AG09319 (cell line): ENCODE measurements at regions not wholly inside any gene's neighbourhood (a gene's known extent, or its start where the extent isn't known, plus 50 kb on each side); places are given as distances from the start of the nearest gene placed in this dataset.
"Not testable (repeated sequence)": the region's sequence is repeated elsewhere in the genome, so short reads cannot be mapped to it uniquely, and the experiment has no call there.

ENCODE experiments used
- DNase-seq: peaks from one replicate; pipeline ENCODE4 v3.0.0-alpha.2; 2010; ENCODE audit warnings: low read depth; ENCODE audit errors: extremely low read depth
- TF ChIP-seq, protein P1 (sequence below): IDR thresholded peaks from 2 replicates; pipeline ENCODE4 v1.5.1; 2011; ENCODE audit warnings: low read depth, mild to moderate bottlenecking, inconsistent platforms, low read length, moderate library complexity

DNA sequence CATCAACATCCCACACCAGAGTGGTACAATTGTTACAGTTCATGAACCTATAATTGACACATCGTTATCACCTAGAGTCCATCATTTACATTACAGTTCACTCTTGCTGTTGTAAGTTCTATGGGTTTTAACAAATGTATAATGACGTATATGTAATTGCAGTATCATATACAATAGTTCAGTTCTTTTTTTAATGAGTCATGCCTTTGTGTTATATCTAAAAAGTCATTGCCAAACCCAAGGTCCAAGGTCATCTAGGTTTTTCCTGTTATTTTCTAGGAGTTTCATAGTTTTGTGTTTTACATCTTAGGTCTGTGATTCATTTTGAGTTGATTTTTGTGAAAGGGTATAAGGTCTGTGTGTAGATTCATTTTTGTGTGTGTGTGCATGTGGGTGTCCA lies 160.9 kb upstream of the GALNT15 start:
- no peak for DNase-seq
- TF ChIP-seq, protein P1, sequence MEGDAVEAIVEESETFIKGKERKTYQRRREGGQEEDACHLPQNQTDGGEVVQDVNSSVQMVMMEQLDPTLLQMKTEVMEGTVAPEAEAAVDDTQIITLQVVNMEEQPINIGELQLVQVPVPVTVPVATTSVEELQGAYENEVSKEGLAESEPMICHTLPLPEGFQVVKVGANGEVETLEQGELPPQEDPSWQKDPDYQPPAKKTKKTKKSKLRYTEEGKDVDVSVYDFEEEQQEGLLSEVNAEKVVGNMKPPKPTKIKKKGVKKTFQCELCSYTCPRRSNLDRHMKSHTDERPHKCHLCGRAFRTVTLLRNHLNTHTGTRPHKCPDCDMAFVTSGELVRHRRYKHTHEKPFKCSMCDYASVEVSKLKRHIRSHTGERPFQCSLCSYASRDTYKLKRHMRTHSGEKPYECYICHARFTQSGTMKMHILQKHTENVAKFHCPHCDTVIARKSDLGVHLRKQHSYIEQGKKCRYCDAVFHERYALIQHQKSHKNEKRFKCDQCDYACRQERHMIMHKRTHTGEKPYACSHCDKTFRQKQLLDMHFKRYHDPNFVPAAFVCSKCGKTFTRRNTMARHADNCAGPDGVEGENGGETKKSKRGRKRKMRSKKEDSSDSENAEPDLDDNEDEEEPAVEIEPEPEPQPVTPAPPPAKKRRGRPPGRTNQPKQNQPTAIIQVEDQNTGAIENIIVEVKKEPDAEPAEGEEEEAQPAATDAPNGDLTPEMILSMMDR: no peak

- DNase-seq: not testable (repeated sequence)
Observed at GRCh38 chr3:16021801-16022200, 152.7 kb upstream of the GALNT15 start.

DNA sequence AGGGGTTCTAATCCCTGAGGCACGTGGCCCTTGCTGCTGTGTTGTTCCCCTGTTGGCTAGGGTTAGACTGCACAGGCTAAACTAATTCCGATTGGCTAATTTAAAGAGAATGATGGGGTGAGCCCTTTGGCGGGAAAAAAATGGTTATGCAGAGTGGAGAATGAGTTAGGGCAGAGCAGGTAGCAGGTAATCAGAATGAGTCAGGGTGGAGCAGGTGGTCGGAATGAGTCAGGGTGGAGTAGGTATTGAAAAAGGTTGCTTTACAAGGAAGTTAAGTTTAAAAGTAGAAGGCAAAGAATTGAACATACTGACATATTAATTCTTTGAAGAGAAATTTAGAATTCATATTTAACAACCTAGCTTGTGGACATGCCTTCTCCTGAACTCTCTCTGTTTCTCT lies 150.6 kb upstream of the GALNT15 start:
- not testable (repeated sequence) for DNase-seq

DNA sequence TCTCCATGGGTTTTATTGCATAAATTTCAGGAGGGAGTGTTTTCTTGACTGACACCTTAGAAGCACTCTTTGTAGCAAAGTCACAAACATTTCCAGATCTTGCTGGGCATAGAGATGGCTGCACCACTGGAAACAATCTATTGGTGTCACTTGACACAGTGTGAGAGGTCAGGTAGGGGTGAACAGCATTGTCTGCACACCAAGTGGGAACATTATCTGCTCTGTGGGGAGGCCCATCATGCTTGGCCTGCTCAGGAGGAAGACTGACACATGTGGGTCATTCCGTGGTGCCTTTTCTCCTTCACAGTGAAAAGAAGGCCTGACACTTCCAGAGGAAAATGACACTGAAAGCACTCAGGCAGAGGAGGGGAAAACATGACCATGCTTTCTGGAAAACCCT lies 149.9 kb upstream of the GALNT15 start:
- TF ChIP-seq, protein P1: no peak

DNA sequence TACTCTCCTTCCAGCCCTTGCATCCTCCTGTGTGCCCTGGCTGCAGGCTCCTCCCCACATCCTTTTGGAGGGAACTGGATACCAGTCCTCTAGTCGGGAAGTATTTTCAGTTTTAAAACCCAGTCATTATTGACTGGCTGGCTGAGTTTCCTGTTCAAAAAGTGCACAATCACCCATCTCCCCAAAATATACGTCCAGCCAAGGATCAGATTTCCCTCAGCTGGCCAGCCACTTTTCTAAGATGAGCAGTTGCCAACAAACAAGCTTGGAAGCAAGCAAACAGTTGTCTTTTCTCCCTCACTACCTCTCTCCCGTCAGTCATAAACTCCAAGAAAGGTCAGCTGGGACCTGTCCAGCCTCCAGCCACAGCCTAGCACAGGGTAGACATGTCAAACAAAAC lies 147.7 kb upstream of the GALNT15 start:
- no peak for DNase-seq
- TF ChIP-seq, protein P1: no peak

More for the DNA sequence above, 149.9 kb upstream of the GALNT15 start:
- no peak for DNase-seq

DNA sequence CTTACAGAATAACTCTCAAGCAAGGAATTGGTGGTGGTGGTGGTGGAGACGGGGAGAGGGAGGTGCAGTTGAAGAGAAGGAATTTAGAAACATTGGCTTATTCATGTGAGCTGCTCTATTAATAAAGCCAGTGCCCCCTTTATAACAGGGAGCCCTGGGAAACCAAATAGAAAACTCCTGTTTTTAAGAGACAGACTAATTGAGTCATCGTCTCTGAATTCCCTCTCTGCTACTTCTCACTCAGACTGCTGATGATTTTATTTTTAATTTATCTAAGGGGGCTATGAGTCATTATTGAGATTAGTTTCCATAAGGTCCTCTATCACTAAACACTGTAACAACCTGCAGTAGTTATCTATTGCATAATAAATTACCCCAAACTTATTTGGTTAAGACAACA lies 145.9 kb upstream of the GALNT15 start:
- TF ChIP-seq, protein P1: no peak
- no peak for DNase-seq

DNA sequence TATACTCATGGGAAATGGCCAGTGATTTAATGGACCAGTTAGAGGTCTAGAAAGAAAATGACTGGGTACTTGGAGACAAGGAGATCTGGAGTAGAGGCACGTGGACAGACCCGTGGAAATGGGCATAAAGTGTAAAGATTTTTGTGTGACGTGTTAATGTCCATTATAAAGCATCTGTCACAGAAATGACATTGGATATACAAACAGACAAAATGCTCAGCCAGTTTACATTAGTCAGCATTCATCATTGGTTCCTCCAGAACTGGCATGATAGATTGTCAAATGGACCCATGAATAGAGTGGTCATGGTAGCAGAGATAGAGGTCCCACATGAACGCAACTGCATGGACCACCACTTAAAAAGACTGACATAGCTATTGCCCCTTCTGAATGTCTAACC lies 144.1 kb upstream of the GALNT15 start:
- no peak for DNase-seq
- TF ChIP-seq, protein P1: no peak

- no peak for DNase-seq
- TF ChIP-seq, protein P1: no peak
Observed at GRCh38 chr3:16031434-16031833, 143.0 kb upstream of the GALNT15 start.
